Right hindlimb (tissue), 1 donor: ENCODE measurements at regions not wholly inside any gene's neighbourhood (a gene's known extent, or its start where the extent isn't known, plus 50 kb on each side); places are given as distances from the start of the nearest gene placed in this dataset.
A peak's percentile ranks its signal among the peaks of the same experiment; 100 is the strongest.
"Not testable (repeated sequence)": the region's sequence is repeated elsewhere in the genome, so short reads cannot be mapped to it uniquely, and the experiment has no call there.

Experiments
- DNase-seq: peaks from one replicate; pipeline ENCODE4 v3.0.0-alpha.2; 2018

- peak; percentile 80 for DNase-seq
Observed at GRCh38 chr17:19470530-19471261, 59.7 kb downstream of the RNF112 start.

GRCh38 chr17:19474405-19474804 lies 59.2 kb upstream of the SLC47A1 start:
- not testable (repeated sequence) for DNase-seq

GRCh38 chr17:19475800-19476199 lies 57.9 kb upstream of the SLC47A1 start:
- DNase-seq: not testable (repeated sequence)

- no peak for DNase-seq
Observed at GRCh38 chr17:19482576-19482975, 51.1 kb upstream of the SLC47A1 start.
